Activated CD4-positive, CD25-positive, alpha-beta regulatory T cell treated with anti-CD3 and anti-CD28 coated beads, Interleukin-2, amount 50 U/mL, for 72 hours (primary cell): ENCODE measurements at regions not wholly inside any gene's neighbourhood (a gene's known extent, or its start where the extent isn't known, plus 50 kb on each side); places are given as distances from the start of the nearest gene placed in this dataset.

Experiments used
- DNase-seq: peaks from one replicate; pipeline ENCODE4 v3.0.0; 2021

GRCh38 chr13:48181482-48182145 is 51.4 kb upstream of the ITM2B start:
- no peak for DNase-seq

GRCh38 chr13:48178126-48178525 is 54.9 kb upstream of the ITM2B start:
- DNase-seq, result no peak

GRCh38 chr13:48176781-48177180 is 56.2 kb upstream of the ITM2B start:
- no peak for DNase-seq

GRCh38 chr13:48175185-48175584 is 57.8 kb upstream of the ITM2B start:
- DNase-seq, result no peak

GRCh38 chr13:48167866-48168265 is 65.1 kb upstream of the ITM2B start:
- DNase-seq, result no peak

GRCh38 chr13:48165727-48166126 is 67.3 kb upstream of the ITM2B start:
- DNase-seq, result no peak

- no peak for DNase-seq
These were observed 67.9 kb upstream of the ITM2B start for GRCh38 chr13:48165063-48165462.

GRCh38 chr13:48163061-48163460 is 68.2 kb upstream of the MED4 start:
- no peak for DNase-seq

GRCh38 chr13:48162217-48162616 is 67.3 kb upstream of the MED4 start:
- DNase-seq, result no peak

GRCh38 chr13:48161530-48162179 is 66.8 kb upstream of the MED4 start:
- no peak for DNase-seq

GRCh38 chr13:48160606-48161278 is 65.8 kb upstream of the MED4 start:
- no peak for DNase-seq

- DNase-seq, result no peak
These were observed 64.9 kb upstream of the MED4 start for GRCh38 chr13:48159826-48160225.

GRCh38 chr13:48159401-48159800 is 64.5 kb upstream of the MED4 start:
- no peak for DNase-seq

GRCh38 chr13:48158915-48159314 is 64.0 kb upstream of the MED4 start:
- DNase-seq, result no peak

GRCh38 chr13:48158290-48158689 is 63.4 kb upstream of the MED4 start:
- DNase-seq, result no peak

- DNase-seq, result peak; percentile 74
These were observed 61.6 kb upstream of the MED4 start for GRCh38 chr13:48156466-48156865.

GRCh38 chr13:48155848-48156247 is 60.9 kb upstream of the MED4 start:
- DNase-seq, result no peak

GRCh38 chr13:48154671-48155070 is 59.8 kb upstream of the MED4 start:
- no peak for DNase-seq

GRCh38 chr13:48153186-48153585 is 58.3 kb upstream of the MED4 start:
- no peak for DNase-seq

- no peak for DNase-seq
These were observed 56.7 kb upstream of the MED4 start for GRCh38 chr13:48151363-48152161.

- DNase-seq, result no peak
These were observed 53.5 kb upstream of the MED4 start for GRCh38 chr13:48148454-48148853.

GRCh38 chr13:48146636-48147035 is 51.7 kb upstream of the MED4 start:
- no peak for DNase-seq

- DNase-seq, result no peak
These were observed 51.2 kb upstream of the MED4 start for GRCh38 chr13:48146122-48146521.
